Chondrocyte (in vitro differentiated cells): ENCODE measurements at regions not wholly inside any gene's neighbourhood (a gene's known extent, or its start where the extent isn't known, plus 50 kb on each side); places are given as distances from the start of the nearest gene placed in this dataset.
"Not testable (repeated sequence)": the region's sequence is repeated elsewhere in the genome, so short reads cannot be mapped to it uniquely, and the experiment has no call there.

Source experiments
- DNase-seq: peaks from one replicate; pipeline ENCODE4 v3.0.0; 2021; ENCODE audit warnings: mixed read lengths, low spot score
- H3K27ac Mint-ChIP-seq: one replicate; pipeline ENCODE4 v1.8.0; 2021; ENCODE audit warnings: mild to moderate bottlenecking, moderate library complexity, mixed read lengths; ENCODE audit not compliant: unreplicated experiment
- H3K27me3 Mint-ChIP-seq: 2 replicates; pipeline ENCODE4 v1.8.0; 2021; ENCODE audit warnings: low read depth, mixed read lengths
- H3K36me3 Mint-ChIP-seq: 2 replicates; pipeline ENCODE4 v1.8.0; 2021; ENCODE audit warnings: low read depth, mixed read lengths
- H3K4me1 Mint-ChIP-seq: 2 replicates; pipeline ENCODE4 v1.8.0; 2021; ENCODE audit warnings: low read depth, mild to moderate bottlenecking, mixed read lengths
- H3K4me3 Mint-ChIP-seq: one replicate; pipeline ENCODE4 v1.8.0; 2021; ENCODE audit warnings: mild to moderate bottlenecking, moderate library complexity, mixed read lengths; ENCODE audit not compliant: unreplicated experiment
- H3K9me3 Mint-ChIP-seq: 2 replicates; pipeline ENCODE4 v1.8.0; 2021; ENCODE audit warnings: low read depth, mixed read lengths
- CTCF ChIP-seq: fragments of 200-600 bp; sonication (generic); IDR thresholded peaks from 2 replicates; pipeline ENCODE4 v1.5.0; 2021; ENCODE audit warnings: antibody characterized with exemption, mild to moderate bottlenecking, moderate library complexity

GRCh38 chr6:61538801-61539200, 747.2 kb downstream of the KHDRBS2 start:
- TF ChIP-seq CTCF = no peak
- DNase-seq = no peak
- Mint-ChIP-seq H3K4me1 (no peaks in the 10 kb centered on the region), H3K27me3 (no peaks in the 10 kb centered on the region), H3K9me3 (peaks cover 50% of the 10 kb centered on the region), H3K4me3 (no peak overlapping the region), H3K36me3 (peaks cover 3% of the 10 kb centered on the region), H3K27ac (no peak overlapping the region)

GRCh38 chr6:61532749-61533148, 753.3 kb downstream of the KHDRBS2 start:
- H3K27me3 Mint-ChIP-seq, DNase-seq, H3K36me3 Mint-ChIP-seq, H3K4me3 Mint-ChIP-seq, H3K27ac Mint-ChIP-seq, H3K4me1 Mint-ChIP-seq: not testable (repeated sequence)
- H3K9me3 Mint-ChIP-seq = peaks cover 57% of the 10 kb centered on the region
